K562 (cell line): ENCODE measurements at regions not wholly inside any gene's neighbourhood (a gene's known extent, or its start where the extent isn't known, plus 50 kb on each side); places are given as distances from the start of the nearest gene placed in this dataset.

Source experiments
- ATAC-seq: fragments of 200-7000 bp; cut with Tn5 transposase; 3 replicates; pipeline ENCODE4 v1.9.1; 2020; ENCODE audit warnings: moderate library complexity
- BruUV-seq: library from RNA; stranded (reverse); fragments of 400-500 nt; replicated peaks from 2 replicates; lab custom pipeline; 2021; lab: Mats Ljungman, UMichigan
- CTCF ChIA-PET: fragments of 300-600 bp; formaldehyde crosslinking; extraction: SDS; loops from one replicate; lab custom pipeline; 2021; ENCODE audit warnings: low intra/inter-chr PET ratio; lab: Yijun Ruan, JAX
- POLR2A ChIA-PET: fragments of 300-600, 350-650 bp; sonication (Branson Sonifier 250); formaldehyde crosslinking; extraction: SDS; loops from one replicate; lab custom pipeline; 2021; ENCODE audit warnings: antibody characterized with exemption, inconsistent platforms; lab: Yijun Ruan, JAX
- DNase-seq, 4 experiments: peaks; one replicate each; pipeline versions ENCODE4 v3.0.0 to v3.0.0-alpha.2; 2011 to 2018; ENCODE audit warnings: low spot score in 3 of 4, mixed read lengths in 3 of 4; ENCODE audit errors: extremely low read depth in 1 of 4
- FAIRE-seq: peaks from 2 replicates; lab custom pipeline; 2011; peaks lifted over from hg19 to GRCh38; lab: Jason Lieb, UNC
- H2AFZ ChIP-seq: 2 replicates; pipeline ENCODE4 v1.6.0; 2011; ENCODE audit warnings: low read depth, low read length, control low read depth, inconsistent platforms
- H3K27ac ChIP-seq: fragments of 200-600 bp; 3 replicates; pipeline ENCODE4 v1.8.0; 2011; ENCODE audit warnings: low read depth, mild to moderate bottlenecking, control low read depth, inconsistent platforms, low read length, moderate library complexity, mixed read lengths; ENCODE audit errors: extremely low read depth
- H3K27me3 ChIP-seq, 2 experiments: fragments of 300-600 bp in 1 of 2; 2 replicates in 1 of 2; 3 replicates in 1 of 2; pipeline versions ENCODE4 v1.6.0 to v1.8.0; 2011; ENCODE audit warnings: inconsistent platforms in 2 of 2, low read length in 2 of 2, mild to moderate bottlenecking in 1 of 2, mixed read lengths in 1 of 2, moderate library complexity in 1 of 2; ENCODE audit not compliant: control insufficient read depth in 2 of 2, insufficient read depth in 2 of 2
- H3K36me3 ChIP-seq: fragments of 300-600 bp; 3 replicates; pipeline ENCODE4 v1.8.0; 2011; ENCODE audit warnings: mild to moderate bottlenecking, low read length, inconsistent platforms; ENCODE audit not compliant: control insufficient read depth, insufficient read depth
- H3K4me1 ChIP-seq, 2 experiments: fragments of 200-600 bp in 1 of 2; replicated peaks in 1 of 2; 2 replicates in 1 of 2; 3 replicates in 1 of 2; pipeline versions ENCODE4 v1.5.1 to v1.8.0; 2011; ENCODE audit warnings: inconsistent platforms in 2 of 2, low read length in 2 of 2, mild to moderate bottlenecking in 1 of 2, mixed read lengths in 1 of 2, moderate library complexity in 1 of 2; ENCODE audit not compliant: control insufficient read depth in 2 of 2, insufficient read depth in 2 of 2
- H3K4me2 ChIP-seq: 2 replicates; pipeline ENCODE4 v1.6.1; 2011; ENCODE audit warnings: low read length, control low read depth, inconsistent platforms, mixed read lengths; ENCODE audit not compliant: insufficient read depth
- H3K4me3 ChIP-seq: fragments of 200-600 bp; sonication (generic), shearing (Covaris generic); 2 replicates; pipeline ENCODE4 v1.5.1; 2016; ENCODE audit warnings: control low read depth, inconsistent platforms
- H3K79me2 ChIP-seq: fragments of 200-600 bp; 3 replicates; pipeline ENCODE4 v1.8.0; 2011; ENCODE audit warnings: low read length, inconsistent platforms; ENCODE audit not compliant: control insufficient read depth, insufficient read depth
- H3K9ac ChIP-seq, 2 experiments: 2 replicates each; pipeline versions ENCODE4 v1.6.0 to v1.6.1; 2011; ENCODE audit warnings: low read depth in 2 of 2, low read length in 2 of 2, control low read depth in 1 of 2, inconsistent platforms in 1 of 2, mild to moderate bottlenecking in 1 of 2, mixed read lengths in 1 of 2; ENCODE audit not compliant: insufficient read depth in 1 of 2
- H3K9me1 ChIP-seq: one replicate; pipeline ENCODE4 v1.6.0; 2011; ENCODE audit warnings: inconsistent platforms, mild to moderate bottlenecking, low read length, moderate library complexity; ENCODE audit not compliant: control insufficient read depth, insufficient read depth
- H3K9me3 ChIP-seq: replicated peaks from 2 replicates; pipeline ENCODE4 v1.5.1; 2011; ENCODE audit warnings: low read depth, low read length, inconsistent platforms; ENCODE audit not compliant: control insufficient read depth, insufficient read depth
- H4K20me1 ChIP-seq: replicated peaks from 2 replicates; pipeline ENCODE4 v1.6.1; 2011; ENCODE audit warnings: low read length, inconsistent platforms, mixed read lengths; ENCODE audit not compliant: control insufficient read depth, insufficient read depth
- HNRNPH1 ChIP-seq: fragments of 200-400 bp; formaldehyde crosslinking; optimal IDR thresholded peaks from 2 replicates; pipeline ENCODE3; 2017; ENCODE audit warnings: low read depth, mild to moderate bottlenecking, low read length, moderate library complexity
- KDM2B ChIP-seq: fragments of 250-450 bp; sonication (Bioruptor Pico); IDR thresholded peaks from 2 replicates; pipeline ENCODE4 v1.8.0; 2021; ENCODE audit warnings: mild to moderate bottlenecking, moderate library complexity
- LARP7 ChIP-seq: fragments of 450-650 bp; IDR thresholded peaks from 2 replicates; pipeline ENCODE4 v1.6.1; 2016
- MEF2A ChIP-seq: IDR thresholded peaks from 2 replicates; pipeline ENCODE4 v1.6.1; 2011; ENCODE audit warnings: low read depth, mild to moderate bottlenecking, low read length, moderate library complexity; ENCODE audit not compliant: control insufficient read depth
- SPI1 ChIP-seq: IDR thresholded peaks from 2 replicates; pipeline ENCODE4 v1.6.1; 2011; ENCODE audit warnings: low read depth, low read length, control low read depth, borderline replicate concordance
- ZNF699 ChIP-seq: fragments of 250-450 bp; sonication (Bioruptor Pico); IDR thresholded peaks from 2 replicates; pipeline ENCODE4 v1.8.0; 2021; ENCODE audit warnings: mild to moderate bottlenecking, moderate library complexity; ENCODE audit not compliant: insufficient replicate concordance
- WGBS: fragments of 100-300 bp; shearing (Covaris generic); methylation state at CpG from one replicate; pipeline ENCODE4 v1.1.6; 2016; ENCODE audit warnings: low coverage, mixed read lengths; ENCODE audit not compliant: insufficient coverage; ENCODE audit errors: missing lambda C conversion rate; 5-methylcytosine and 5-hydroxymethylcytosine counted together
- in situ Hi-C: fragments of 300-500 bp; cut with MboI; formaldehyde crosslinking; loops from 4 replicates; pipeline ENCODE4 v1.15.0; 2018; ENCODE audit warnings: inconsistent platforms, mixed read lengths
- intact Hi-C: fragments of 100-400 bp; cut with micrococcal nuclease; formaldehyde crosslinking; loops from 2 replicates; pipeline ENCODE4 v1.14.2; 2022
- TF ChIP-seq, protein P1 (sequence below): fragments of 450-650 bp; IDR thresholded peaks from 2 replicates; pipeline ENCODE4 v1.6.1; 2016; ENCODE audit warnings: antibody characterized with exemption
- TF ChIP-seq, protein P2 (sequence below): fragments of 250-450 bp; sonication (Bioruptor Pico); IDR thresholded peaks from 2 replicates; pipeline ENCODE4 v1.8.0; 2021; ENCODE audit warnings: moderate library complexity, mild to moderate bottlenecking, inconsistent platforms
- TF ChIP-seq, protein P3 (sequence below): fragments of 450-650 bp; IDR thresholded peaks from 2 replicates; pipeline ENCODE4 v1.6.1; 2017; ENCODE audit warnings: mild to moderate bottlenecking, moderate library complexity

DNA sequence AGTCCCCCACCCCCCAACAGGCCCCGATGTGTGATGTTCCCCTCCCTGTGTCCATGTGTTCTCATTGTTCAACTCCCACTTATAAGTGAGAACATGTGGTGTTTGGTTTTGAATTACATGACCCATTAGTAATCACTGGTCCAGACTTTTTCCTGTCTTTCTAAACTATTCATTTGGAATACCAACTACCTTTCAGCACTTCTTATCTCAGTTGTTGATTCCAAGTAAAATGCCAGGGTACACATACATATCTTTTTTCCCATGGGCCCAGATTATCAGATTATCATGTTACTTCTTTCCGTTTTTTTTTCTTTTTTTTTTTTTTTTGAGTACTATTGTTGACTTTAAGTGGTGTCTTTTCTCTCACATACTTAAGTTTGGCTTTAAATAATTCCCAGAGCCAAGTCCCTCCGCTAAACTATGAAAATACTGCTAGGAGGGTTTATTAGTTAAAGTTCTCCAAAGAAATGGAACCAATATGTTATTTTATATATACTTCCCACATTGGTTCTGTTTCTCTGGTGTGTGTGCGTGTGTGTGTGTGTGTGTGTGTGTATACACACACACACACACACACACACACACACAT, 389.3 kb downstream of the IRS1 start:
- Histone ChIP-seq H3K79me2 (no peaks in the 10 kb centered on the region), H2AFZ (no peak overlapping the region), H3K4me1 (no peaks in the 10 kb centered on the region), H4K20me1 (no peaks in the 10 kb centered on the region), H3K36me3 (no peaks in the 10 kb centered on the region), H3K4me3 (no peak overlapping the region), H3K9ac (no peak overlapping the region), H3K27ac (no peak overlapping the region), H3K9me3 (no peaks in the 10 kb centered on the region), H3K9me1 (no peaks in the 10 kb centered on the region), H3K4me2 (no peak overlapping the region), H3K27me3 (no peaks in the 10 kb centered on the region)
- CTCF ChIA-PET = no interaction called here
- FAIRE-seq = no peak
- no peak for DNase-seq
- ATAC-seq = no peak
- BruUV-seq = no TSS peak
- in situ Hi-C loops = no loop called here
- POLR2A ChIA-PET = no interaction called here
- 0% methylated on average over 2 of the region's 4 CpGs for WGBS
- TF ChIP-seq MEF2A = no peak
- intact Hi-C loops = no loop called here

DNA sequence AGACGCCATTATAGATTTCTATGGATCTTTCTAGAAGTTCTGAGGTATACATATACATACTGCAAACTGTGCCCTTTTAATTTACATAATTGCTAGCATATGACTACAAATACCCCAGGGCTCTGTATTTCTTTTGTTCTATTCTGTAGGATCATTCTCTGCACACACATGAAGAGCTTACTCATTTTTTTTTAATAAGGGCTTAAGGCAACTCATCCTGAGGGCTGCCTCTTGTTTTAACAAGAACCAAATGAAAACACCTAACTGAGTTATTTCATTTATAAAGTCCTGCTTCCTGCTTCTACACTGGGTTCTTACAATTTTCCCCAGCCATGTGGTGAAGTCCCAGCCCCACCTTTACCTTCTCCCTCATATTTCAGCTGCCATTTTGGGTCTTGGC, 390.5 kb downstream of the IRS1 start:
- Histone ChIP-seq H3K27ac (no peak overlapping the region), H3K9me3 (no peaks in the 10 kb centered on the region), H3K79me2 (no peaks in the 10 kb centered on the region), H3K4me2 (no peak overlapping the region), H4K20me1 (no peaks in the 10 kb centered on the region), H3K27me3 (no peaks in the 10 kb centered on the region), H3K9ac (no peak overlapping the region), H3K36me3 (no peaks in the 10 kb centered on the region), H3K4me1 (no peaks in the 10 kb centered on the region), H2AFZ (no peak overlapping the region), H3K9me1 (no peaks in the 10 kb centered on the region), H3K4me3 (no peak overlapping the region)
- no TSS peak for BruUV-seq
- intact Hi-C loops = no loop called here
- no peak for TF ChIP-seq ZNF699 (CRISPR knock-in tag)
- TF ChIP-seq, protein P1, sequence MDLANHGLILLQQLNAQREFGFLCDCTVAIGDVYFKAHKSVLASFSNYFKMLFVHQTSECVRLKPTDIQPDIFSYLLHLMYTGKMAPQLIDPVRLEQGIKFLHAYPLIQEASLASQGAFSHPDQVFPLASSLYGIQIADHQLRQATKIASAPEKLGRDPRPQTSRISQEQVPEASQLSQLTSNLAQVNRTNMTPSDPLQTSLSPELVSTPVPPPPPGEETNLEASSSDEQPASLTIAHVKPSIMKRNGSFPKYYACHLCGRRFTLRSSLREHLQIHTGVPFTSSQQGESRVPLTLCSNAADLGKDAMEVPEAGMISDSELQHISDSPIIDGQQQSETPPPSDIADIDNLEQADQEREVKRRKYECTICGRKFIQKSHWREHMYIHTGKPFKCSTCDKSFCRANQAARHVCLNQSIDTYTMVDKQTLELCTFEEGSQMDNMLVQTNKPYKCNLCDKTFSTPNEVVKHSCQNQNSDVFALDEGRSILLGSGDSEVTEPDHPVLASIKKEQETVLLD = no peak
- TF ChIP-seq KDM2B (CRISPR knock-in tag) = no peak
- TF ChIP-seq, protein P2, sequence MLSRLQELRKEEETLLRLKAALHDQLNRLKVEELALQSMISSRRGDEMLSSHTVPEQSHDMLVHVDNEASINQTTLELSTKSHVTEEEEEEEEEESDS = no peak
- TF ChIP-seq, protein P3, sequence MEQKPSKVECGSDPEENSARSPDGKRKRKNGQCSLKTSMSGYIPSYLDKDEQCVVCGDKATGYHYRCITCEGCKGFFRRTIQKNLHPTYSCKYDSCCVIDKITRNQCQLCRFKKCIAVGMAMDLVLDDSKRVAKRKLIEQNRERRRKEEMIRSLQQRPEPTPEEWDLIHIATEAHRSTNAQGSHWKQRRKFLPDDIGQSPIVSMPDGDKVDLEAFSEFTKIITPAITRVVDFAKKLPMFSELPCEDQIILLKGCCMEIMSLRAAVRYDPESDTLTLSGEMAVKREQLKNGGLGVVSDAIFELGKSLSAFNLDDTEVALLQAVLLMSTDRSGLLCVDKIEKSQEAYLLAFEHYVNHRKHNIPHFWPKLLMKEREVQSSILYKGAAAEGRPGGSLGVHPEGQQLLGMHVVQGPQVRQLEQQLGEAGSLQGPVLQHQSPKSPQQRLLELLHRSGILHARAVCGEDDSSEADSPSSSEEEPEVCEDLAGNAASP = no peak
- no peak for TF ChIP-seq LARP7
- no peak for TF ChIP-seq SPI1
- TF ChIP-seq HNRNPH1 = no peak
- POLR2A ChIA-PET = no interaction called here
- in situ Hi-C loops = no loop called here
- 0% methylated on average over 1 of the region's 1 CpG for WGBS
- FAIRE-seq = no peak
- no peak for DNase-seq
- CTCF ChIA-PET = no interaction called here
- no peak for ATAC-seq
